ENCODE measurements at regions not wholly inside any gene's neighbourhood (a gene's known extent, or its start where the extent isn't known, plus 50 kb on each side); places are given as distances from the start of the nearest gene placed in this dataset.

DNA sequence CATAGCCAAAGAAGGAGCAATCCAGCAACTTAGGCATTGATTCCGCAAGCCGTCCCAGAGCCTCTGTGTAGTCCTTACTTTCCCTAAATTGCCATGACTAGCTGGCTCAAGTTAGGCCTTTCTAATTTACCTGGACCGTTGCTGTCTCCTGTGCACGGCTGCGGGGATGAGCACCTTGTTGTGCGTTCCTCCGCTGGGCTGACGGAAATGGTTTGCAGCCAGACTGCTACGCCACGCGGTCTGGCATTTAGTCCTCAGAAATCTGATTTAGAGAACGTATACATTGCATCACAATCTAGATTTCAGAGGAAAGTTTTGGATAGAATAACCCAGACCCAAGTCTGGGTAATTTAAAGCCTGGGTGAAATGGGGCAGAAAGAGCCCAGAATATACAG, 133.2 kb upstream of the ARHGAP5 start:
- DNase-seq (ENCODE audit: low read depth in 1 of 2, low spot score in 1 of 2), result no peak

DNA sequence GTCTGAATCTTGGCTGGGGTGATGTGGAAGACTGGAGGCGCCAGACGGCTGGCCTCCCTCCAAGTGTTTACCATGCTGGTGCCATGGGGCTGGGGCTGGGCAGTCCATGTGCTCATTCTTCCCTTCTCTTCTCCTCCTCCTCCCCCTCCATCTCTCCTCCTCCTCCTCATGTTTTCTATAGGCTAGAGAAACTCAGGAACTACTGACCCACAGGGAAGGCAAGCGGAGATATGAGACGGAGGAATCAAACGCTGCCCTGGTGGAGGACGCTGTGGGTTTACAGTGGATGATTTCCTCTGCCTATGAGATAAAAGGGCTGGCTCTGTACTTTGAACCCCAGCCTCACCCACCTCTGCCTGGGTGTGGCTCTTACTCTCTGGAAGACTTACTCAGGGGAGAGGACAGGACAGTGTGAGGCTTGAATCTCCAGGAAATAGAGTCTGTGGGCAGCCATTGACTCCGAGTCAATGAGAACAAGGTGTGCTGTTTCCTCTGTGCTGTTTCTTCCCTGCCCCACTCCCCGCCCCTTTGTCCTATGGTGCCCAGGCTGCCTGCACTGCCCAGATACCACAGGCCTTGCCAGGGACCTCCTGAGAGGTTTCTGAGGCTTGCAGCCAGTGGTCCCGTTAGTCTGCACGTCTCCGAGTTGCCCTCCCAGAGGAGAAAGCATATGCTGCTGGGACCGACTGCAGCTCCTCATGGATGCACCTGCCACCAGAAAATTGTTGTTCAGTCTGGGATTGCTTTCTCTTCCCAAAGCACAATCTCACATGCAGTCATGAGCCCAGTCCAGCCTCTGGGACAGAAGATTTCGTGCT, 132.6 kb upstream of the ARHGAP5 start:
- no peak for DNase-seq (ENCODE audit: low read depth in 1 of 2, low spot score in 1 of 2)

DNA sequence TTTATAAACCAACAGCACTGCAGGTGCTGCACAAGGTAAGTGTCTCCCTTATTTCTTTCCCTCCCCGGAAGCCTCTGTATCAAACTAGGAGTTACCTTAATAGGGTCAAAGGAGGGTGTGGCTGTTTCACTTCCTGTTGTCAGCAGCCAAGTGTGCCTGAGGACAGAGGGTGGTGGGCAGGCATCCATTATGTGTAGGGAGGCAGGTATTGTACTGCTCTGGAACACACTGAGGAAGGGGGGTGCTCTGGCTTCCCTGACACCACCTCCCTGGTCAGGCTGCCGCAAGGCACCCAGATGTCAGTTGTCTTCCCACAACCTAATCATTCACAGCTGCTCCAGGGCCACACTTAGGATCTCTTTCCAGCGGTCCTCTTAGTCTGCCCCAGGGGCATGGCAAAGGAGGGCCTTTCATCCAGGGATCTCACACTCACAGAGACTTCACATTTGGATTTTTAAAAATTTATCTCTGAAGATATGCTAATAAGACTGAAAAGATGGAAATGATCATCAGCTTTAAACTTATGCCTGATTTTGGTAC, 132.0 kb upstream of the ARHGAP5 start:
- DNase-seq (ENCODE audit: low read depth in 1 of 2, low spot score in 1 of 2), result no peak

DNA sequence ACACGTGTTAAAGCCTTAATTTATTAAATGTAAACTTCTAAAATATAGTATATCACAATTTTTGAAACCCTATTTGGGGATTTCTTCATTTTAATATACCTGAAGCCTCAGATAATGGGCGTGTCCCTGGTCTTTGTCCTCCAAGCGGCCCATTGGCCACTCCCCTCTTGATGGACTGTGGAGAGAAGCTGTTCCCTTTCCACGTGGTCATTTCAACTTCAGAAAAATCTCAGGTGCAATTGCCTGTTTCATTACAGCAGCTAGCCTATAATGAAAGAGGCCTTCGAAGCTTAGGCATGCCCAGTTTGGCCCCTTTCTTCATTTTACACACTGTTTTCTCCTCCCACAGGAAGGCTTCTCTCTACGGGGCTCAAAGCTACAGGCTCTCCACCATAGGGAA, 131.4 kb upstream of the ARHGAP5 start:
- no peak for DNase-seq (ENCODE audit: low read depth in 1 of 2, low spot score in 1 of 2)

DNA sequence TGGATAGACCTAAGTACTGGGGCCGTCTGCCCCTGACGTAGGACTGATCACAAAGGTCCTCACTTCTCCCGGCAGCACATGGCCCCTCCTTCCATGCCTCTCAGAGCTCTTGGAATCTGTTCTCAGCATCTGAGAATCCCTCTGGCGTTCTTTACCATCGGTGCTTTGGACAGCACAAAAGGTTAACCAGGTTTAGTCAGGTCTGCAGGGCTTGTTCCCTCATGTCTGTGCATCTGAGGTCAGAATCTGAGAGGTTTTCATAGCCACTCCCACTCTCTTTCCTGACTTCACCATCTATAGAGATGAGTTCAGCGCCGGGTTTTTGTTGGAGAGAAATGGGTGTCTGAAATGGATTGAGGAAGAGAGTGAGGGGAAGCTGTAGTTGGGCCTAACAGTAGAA, 130.0 kb upstream of the ARHGAP5 start:
- no peak for DNase-seq (ENCODE audit: low read depth in 1 of 2, low spot score in 1 of 2)

DNA sequence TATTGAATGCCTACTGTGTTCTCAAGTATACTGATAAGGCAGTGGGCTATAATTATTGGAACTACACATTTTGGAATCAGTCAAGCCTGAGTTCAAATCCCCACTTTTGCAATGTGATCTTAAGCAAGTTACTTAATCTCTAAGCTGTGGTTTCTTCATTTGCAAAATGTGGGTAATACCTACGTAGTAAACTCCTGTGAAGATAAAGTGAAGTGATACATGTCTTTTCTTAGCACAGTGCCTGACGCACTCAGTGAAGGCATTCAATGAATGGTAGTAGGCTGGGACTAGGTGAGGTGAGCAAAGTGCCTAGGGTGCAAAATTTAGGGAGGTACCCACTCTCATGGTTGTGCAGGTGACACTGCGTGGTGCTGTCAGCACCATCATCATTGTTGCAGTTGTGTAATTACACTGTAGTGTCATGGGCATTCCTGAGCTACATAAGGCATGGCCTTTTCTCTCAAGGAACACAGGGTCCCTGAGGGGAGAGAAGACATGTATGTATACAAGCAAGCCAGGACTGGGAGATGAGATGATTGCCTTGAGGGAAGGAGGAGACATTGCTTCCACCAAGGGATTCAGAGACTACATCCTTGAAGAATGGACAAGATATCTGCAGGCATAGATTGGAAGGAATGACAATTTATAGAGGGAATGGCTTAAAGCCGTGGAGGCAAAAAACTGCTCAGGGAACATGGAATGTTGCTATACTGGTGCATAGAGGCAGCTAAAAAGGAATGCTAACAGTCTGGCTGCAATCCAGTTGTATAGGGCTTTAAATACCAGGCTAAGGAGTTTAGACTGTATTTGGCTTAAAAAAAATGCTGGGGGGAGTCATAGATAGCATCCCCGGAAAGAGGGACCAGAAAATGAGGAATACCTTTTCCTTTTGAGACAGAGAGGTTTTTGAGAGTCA, 129.2 kb upstream of the ARHGAP5 start:
- no peak for DNase-seq (ENCODE audit: low read depth in 1 of 2, low spot score in 1 of 2)

DNA sequence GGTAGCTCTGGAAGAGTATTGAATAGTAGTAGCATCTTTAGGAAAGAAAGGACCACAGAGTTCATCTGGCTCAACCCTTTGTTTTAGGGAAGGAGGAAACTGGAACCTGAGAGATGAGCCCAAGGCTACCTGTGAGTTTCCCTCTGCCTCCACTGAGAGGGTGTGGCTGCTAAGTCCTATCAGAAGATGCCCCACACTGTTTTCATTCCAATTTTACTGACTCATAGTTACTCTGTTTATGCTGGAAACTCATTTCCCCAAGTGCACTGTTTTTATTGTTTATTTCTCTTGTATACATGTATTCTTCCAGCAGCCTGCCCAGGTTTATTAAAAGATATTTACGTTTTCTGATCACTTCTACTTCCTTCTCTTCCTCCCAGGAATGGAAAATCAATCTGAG, 127.4 kb upstream of the ARHGAP5 start:
- DNase-seq (ENCODE audit: low read depth in 1 of 2, low spot score in 1 of 2), result no peak

DNA sequence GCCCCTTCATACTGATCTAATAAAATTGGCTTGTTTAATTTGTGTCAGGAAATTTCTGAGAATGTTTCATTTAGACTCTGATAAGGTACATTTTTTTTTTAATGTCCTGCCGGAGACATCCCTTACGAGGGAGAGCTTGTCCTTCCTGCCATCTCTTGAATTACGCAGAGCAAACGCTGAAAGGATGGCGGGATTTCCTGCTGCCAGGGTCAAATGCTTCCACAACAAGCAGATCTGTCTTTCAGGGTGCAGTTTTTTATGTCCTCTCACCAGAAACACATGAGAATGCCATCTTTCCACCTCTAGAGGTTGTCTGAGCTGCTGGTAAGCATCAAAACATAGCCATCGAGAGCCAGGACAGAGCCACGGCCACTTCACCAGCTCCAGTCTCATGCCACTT, 126.8 kb upstream of the ARHGAP5 start:
- no peak for DNase-seq (ENCODE audit: low read depth in 1 of 2, low spot score in 1 of 2)

DNA sequence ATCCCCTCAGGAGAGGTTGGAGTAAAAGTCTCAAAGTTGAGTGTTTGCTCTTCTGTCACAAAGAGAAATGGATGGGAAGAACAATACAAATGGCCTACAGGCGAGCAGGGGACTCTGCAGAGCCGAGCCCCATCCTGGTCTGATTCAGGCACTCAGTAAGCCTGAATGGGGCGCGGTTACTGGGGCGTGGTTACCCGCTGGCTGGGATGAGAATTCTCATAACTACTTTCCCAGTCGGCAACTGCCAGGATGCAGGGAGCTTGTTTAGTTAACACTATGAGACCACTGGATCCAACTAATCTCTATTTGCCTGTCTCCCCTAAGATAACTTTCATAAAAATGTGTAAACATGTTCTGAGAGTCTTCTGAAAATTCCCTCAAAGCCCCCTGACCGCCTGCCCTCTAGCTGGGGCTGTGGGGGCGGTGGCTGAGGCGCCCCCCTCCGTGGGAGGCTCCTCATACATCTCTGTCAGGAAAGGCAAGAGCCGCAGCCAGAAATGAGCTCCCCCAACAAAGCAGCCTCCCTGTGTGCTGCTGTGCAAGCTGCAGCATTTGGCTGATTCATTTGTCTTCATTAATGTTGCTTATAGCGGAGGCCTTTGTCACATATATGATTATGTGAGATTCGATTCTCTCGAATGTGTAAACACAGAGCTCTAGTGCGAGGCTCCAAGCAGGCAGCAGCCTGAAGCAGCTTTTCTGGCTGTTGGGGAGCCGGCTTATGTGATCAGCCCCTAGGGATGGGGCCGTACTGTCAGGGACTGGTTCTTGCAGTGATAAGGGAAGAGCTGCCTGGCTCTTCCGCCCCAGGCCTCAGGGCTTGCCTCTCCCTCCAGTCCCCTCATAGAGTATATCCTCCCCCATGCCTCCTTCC, 126.1 kb upstream of the ARHGAP5 start:
- no peak for DNase-seq (ENCODE audit: low read depth in 1 of 2, low spot score in 1 of 2)

DNA sequence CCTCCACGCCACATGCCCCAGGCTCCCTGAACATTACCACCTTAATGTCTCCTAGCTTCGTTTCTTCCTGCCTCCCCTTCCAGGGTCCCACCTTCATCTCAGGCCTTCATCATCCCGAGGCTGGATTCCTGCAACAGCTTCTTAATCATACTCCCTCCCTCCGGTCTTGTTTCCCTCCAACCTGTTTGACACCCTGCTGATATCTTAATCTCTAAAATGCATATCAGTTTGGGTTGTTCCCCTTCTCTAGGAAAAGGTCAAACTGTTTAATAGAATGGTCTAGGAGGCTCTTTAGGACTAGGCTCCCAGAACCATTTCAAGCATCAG, 125.5 kb upstream of the ARHGAP5 start:
- no peak for DNase-seq (ENCODE audit: low read depth in 1 of 2, low spot score in 1 of 2)

DNA sequence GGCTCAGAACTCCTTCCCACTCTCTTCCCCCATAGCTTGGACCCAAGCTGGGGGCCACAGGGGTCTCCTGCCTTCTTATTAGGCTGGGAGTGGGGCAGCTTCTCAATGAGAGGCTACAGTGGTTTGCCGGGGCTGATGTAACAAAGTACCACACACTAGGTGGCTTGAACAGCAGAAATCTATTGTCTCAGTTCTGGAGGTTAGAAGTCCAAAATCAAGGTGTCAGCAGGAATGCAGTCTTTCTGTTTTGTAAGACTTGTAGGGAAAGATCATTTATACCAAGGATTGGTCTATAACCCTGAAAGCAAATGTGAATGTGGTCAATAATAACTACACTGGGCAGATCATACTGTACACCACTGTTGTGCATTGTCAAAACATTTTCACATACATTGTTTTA, 124.5 kb upstream of the ARHGAP5 start:
- no peak for DNase-seq (ENCODE audit: low read depth in 1 of 2, low spot score in 1 of 2)

DNA sequence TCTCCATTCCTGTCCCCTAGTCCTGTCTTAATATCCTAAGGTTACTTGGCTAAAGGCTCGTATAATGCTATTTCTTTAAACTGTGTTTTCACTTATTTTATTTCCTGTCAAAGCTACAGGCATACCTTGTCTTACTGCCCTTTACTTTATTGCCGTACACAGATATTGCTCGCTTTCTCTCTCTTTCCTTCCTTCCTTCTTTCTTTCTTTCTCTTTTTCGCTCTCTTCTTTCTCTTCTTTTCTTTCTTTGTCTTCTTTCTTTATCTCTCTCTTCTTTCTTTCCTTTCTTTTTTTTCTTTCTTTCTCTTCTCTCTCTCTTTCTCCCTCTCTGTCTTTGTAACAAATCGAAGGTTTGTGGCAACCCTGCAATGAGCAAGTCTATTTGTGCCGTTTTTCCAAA, 123.9 kb upstream of the ARHGAP5 start:
- DNase-seq (ENCODE audit: low read depth in 1 of 2, low spot score in 1 of 2), result no peak

DNA sequence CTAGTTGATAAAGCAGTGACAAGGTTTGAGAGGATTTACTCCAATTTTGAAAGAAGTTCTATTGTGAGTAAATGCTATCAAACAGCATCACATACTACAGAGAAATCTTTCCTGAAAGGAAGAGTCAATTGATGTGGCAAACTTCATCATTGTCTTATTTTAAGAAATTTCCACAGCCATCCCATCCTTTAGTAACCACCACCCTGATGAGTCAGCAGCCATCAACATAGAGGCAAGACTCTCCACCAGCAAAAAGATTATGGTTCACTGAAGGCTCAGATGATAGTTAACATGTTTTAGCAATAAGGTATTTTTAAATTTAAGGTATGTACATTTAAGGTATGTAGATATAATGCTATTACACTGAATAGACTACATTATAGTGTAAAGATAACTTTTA, 122.1 kb upstream of the ARHGAP5 start:
- no peak for DNase-seq (ENCODE audit: low read depth in 1 of 2, low spot score in 1 of 2)

DNA sequence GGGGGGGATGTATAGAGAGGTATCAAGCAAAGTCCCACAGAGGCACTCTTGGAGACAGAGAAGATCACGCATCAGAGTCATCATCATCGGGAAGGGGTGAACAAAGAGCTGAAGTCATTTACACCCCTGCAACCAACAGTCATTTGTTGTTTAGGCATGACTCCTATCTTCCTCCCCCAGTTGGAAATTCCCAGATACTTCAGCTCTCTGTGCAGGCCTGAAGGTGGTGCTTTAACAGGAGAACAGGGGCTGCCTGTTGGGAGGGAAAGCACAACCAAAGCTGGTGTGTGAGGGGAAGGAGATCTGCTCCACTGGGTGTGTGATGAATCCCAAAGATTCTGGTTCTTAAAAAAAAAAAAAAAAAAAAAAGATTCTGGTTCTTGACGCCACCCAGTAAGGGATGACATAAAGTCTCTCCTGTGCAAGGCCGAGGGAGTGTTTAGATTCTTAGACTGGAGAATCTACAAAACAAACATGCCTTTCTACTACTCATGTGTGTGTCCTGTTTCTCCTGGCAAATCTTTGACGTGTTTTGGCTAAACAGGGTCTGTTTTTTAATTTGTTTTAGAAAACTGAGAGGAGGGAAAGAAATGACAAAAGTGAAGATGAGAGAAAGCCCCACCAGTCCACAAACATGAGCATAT, 121.0 kb upstream of the ARHGAP5 start:
- no peak for DNase-seq (ENCODE audit: low read depth in 1 of 2, low spot score in 1 of 2)

DNA sequence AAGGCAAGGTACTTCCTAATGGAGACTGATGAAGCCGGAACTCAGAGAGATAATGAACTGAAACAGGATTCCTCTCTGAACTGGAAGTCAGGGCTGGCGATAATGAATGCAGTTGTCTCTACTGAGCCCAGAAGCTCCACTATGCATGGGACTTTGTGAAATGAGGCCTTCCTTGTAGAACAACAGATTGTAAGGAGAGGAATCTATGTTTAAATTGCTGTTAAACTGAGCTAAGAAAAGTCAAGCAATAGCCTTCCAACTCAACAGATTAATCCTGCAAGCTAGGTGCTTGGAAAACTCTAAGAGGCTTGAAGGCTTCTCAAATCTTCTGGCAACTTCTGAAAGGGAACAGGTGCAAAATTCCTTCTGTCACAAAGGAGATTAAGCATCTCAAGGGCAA, 119.5 kb upstream of the ARHGAP5 start:
- no peak for DNase-seq (ENCODE audit: low read depth in 1 of 2, low spot score in 1 of 2)

DNA sequence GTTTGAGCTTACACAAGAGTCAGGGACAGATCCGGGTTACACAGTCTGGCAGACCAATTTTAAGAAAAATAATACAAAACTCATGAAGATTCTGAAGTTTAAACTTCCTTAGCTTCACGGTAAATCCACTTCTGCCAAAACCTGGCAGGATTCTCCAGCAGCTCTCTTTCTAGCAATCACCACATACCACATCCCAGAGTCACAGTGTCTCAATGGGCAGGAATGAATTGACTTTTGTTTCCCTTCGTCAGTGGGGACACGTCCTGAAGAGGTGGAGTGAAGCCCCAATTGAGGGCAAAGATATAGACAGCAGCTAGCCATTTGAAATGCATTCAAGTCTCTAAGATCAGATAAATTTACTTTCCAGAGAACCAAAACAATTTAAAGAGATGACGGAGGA, 117.1 kb upstream of the ARHGAP5 start:
- DNase-seq (ENCODE audit: low read depth in 1 of 2, low spot score in 1 of 2), result no peak

DNA sequence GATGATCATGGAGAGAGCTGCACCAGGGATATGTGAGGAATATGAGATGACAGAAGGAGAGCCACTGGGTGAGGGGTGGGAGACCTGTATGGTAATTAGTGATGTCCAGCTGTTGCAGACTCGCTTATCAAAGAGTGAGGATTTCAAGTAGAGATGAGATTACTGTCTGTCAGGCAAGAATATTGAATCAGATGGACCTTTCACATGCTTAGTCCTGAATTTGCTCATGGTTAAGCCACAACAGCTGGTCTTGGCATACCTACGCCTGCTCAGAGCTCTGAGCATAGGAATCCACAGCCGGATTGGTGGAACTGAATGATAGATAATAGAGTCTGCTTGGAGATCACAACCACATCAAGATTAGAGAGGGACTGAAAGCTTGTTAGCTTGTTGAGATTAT, 115.2 kb upstream of the ARHGAP5 start:
- DNase-seq (ENCODE audit: low read depth in 1 of 2, low spot score in 1 of 2), result no peak

DNA sequence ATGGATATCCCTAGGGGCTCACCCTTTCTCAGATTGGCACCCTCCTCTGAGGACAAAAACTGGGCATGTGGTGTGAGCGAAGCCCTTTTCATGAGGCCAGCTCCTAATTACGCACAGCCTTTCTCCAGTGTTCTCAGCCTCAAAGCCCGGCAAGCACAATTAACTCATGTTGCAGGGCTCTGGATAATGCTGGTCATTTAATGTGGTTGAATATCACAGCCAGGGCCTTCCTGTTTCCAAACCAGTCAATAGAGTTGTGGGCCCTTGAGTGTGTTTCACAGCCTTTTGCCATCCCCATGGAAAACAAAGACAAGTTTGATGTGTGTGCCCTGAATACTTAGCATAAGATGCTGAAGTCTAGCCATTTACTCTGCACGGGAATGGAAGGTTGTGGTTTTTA, 114.2 kb upstream of the ARHGAP5 start:
- DNase-seq (ENCODE audit: low read depth in 1 of 2, low spot score in 1 of 2), result no peak

DNA sequence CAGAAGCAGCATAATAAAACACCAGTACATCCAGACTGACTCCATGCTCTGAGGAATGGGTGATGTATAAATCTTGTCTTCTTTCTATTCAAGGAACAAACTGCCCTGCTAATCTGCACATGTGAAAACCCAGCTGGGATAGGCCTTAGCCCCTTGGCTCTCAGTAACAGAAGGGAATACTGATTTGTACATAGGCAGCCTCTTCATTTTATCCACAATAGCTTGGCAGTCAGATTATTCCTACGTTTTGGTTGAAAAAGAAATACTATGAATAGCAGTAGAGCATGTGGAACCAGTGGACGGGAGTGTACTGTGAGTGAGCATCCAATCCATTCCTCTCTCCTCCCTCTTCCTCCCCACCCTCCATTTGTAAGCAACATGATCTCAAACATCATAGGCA, 113.5 kb upstream of the ARHGAP5 start:
- DNase-seq (ENCODE audit: low read depth in 1 of 2, low spot score in 1 of 2), result no peak

DNA sequence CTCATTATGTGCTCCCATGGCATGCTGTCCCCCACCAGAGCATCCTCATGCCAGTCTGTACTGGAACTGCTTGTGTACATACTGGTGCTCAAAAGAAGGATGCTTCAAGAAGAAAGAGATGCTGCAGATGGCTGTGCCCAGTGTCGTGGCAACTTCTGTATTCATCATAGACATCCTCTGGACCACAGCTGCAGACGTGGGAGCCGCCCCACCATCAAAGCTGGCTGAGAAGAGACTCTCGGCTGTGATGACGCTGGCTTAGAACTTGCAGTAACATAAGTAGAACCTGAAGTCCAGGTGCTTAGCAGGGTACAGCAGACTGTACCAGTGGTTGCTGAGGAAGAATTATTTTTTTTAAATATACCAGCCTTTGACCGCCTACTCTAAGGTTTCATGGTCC, 112.6 kb upstream of the ARHGAP5 start:
- DNase-seq (ENCODE audit: low read depth in 1 of 2, low spot score in 1 of 2), result no peak
